HG02885 (cell line): ENCODE measurements at regions not wholly inside any gene's neighbourhood (a gene's known extent, or its start where the extent isn't known, plus 50 kb on each side); places are given as distances from the start of the nearest gene placed in this dataset.
"Not testable (repeated sequence)": the region's sequence is repeated elsewhere in the genome, so short reads cannot be mapped to it uniquely, and the experiment has no call there.

Source experiments
- ATAC-seq: cut with Tn5 transposase; IDR thresholded peaks from one replicate; pipeline ENCODE4 v1.9.1; 2021; ENCODE audit warnings: mild to moderate bottlenecking; ENCODE audit not compliant: unreplicated experiment, poor library complexity

DNA sequence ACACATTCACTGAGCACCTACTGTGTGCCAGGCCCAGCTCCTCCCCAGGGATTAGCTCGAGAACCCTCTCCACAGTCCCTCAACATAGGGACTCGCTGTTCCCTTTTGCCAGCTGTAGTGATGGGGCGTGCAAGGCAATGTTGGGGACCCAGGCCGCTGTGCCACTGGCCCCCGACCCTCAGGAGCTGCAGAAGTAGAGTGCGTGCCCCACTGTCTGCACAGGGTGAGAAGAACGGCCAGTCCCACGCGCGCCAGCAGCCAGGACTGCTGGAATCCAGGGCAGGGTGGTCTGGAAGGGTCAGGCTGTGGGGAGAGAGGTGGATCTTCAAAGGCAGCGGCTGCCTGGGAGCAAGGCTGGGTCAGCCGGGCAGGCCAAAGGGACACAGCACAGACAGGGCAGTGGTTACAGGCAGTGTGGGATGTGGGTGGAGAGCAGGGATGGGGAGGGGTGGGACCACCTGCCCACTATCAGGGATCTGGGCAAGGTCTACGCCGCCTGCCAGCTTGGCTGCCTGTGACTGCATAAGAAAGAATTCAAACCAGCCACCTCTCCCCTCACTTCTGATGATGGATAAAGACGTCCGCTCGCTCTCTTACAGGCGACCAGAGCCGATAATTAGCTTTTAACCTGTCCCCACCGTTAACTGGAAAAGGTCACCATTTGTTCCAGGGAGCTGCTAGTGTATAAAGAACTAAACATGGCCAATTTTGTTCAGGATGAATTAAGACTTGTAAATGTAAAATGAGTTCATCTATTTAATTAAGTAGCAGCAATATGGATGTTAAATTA is 86.7 kb upstream of the GSE1 start:
- no peak for ATAC-seq

GRCh38 chr16:85527042-85527766 is 85.9 kb upstream of the GSE1 start:
- ATAC-seq = no peak

GRCh38 chr16:85527767-85528297 is 85.3 kb upstream of the GSE1 start:
- ATAC-seq = no peak

GRCh38 chr16:85528528-85529387 is 84.4 kb upstream of the GSE1 start:
- ATAC-seq = no peak

GRCh38 chr16:85529489-85530369 is 83.4 kb upstream of the GSE1 start:
- ATAC-seq = no peak

GRCh38 chr16:85530370-85530739 is 82.8 kb upstream of the GSE1 start:
- ATAC-seq = no peak

- ATAC-seq = no peak
Measured at GRCh38 chr16:85531516-85531915, 81.6 kb upstream of the GSE1 start.

DNA sequence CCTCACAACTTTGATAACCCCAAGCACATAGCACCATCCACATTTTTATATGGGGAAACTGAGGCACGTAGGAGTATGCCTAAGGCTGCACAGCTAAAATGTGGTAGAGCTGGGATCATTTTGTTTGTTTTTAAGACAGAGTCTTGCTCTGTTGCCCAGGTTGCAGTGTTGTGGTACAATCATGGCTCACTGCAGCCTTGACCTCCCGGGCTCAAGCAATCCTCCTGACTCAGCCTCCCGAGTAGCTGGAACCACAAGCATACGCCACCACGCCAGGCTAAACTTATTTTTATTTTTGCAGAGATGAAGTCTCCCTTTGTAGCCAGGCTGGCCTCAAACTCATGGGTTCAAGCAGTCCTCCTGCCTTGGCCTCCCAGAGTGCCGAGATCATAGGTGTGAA is 81.0 kb upstream of the GSE1 start:
- ATAC-seq = no peak

DNA sequence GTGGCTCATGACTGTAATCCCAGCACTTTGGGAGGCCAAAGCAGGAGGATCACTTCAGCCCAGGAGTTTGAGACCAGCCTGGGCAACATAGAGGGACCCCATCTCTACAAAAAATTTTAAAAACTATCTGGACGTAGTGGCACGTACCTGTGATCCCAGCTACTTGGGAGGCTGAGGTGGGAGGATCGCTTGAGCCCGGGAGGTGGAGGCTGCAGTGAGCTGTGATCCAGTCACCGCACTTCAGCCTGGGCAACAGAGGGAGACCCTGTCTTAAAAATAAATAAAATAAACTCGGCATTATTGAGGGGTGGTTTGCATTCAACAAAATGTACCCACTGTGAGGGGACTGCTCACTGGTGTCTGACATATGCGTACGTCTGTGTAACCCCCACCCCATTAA is 79.5 kb upstream of the GSE1 start:
- not testable (repeated sequence) for ATAC-seq

- no peak for ATAC-seq
Measured at GRCh38 chr16:85534536-85535351, 78.4 kb upstream of the GSE1 start.

GRCh38 chr16:85535352-85536072 is 77.6 kb upstream of the GSE1 start:
- ATAC-seq = no peak

DNA sequence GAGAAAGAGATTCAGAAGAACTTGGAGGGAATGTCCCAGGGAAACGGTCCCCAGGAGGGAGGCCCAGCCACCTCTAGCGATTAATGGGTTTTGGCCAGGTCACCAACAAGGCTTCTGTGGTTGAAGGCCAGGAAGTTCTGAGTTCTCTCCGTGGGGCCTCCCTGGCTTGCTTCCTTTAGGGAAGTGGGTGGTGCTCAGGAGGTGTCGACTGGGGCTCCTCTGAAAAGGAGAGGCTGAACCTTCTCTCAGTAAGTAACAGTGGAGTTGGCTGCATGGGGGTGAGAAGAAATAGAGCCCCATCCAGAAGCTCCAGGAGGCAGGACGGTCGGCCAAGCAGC is 77.1 kb upstream of the GSE1 start:
- ATAC-seq = no peak

GRCh38 chr16:85536411-85537330 is 76.5 kb upstream of the GSE1 start:
- no peak for ATAC-seq

DNA sequence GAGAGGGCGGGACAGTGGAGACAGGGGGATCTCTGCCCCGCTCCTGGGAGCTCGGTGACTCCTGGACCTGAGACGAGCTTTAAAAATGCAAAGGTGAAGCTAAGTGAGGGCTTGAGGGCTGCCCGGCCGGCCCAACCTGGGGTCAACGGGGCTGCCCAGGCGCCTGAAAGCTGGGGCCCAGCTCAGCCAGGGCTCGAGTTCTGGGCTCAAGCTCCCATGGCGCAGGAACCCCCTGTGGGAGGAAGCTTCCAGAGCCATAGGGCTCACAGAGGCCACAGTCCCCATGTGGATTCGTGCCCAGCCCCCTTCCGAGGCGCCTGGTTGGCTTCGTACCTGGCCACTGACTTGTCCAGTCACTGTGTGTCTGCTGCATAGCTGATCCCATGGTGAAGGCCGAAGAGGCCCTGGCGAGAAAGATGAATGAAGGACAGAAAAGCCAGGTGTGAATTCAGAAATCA is 75.8 kb upstream of the GSE1 start:
- no peak for ATAC-seq

DNA sequence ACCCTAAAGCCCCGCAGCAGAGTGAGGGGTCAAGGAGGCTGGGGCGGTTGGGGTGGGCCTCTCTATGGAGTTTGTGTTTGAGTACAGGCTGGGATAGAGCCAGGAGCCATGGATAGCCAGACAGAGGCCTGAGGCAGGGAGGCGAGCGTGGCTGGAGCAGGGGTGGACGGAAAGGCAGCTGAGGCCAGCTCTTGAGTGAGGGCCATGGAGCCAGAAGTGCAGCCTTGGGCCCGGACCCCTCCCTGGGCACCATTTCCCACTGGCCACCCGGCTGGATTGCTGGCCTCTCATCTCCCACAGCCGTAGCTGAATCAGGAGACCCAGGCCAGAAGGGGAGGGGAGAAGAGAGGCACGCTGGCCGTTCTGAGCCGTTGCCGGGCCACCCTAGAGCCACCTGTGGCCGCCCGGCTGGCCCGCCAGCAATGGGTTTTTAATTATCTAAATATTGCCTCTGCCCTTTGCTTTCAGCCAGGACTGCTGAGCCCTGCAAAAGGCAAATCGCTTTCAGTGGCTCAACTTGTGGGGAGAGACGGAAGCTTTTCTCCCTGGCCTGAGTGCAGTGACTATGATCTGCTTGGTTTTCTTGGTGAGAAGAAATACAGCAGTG is 75.2 kb upstream of the GSE1 start:
- no peak for ATAC-seq

- no peak for ATAC-seq
Measured at GRCh38 chr16:85539084-85539483, 74.0 kb upstream of the GSE1 start.
